DMS53 (cell line): ENCODE measurements at regions not wholly inside any gene's neighbourhood (a gene's known extent, or its start where the extent isn't known, plus 50 kb on each side); places are given as distances from the start of the nearest gene placed in this dataset.
"Not testable (repeated sequence)": the region's sequence is repeated elsewhere in the genome, so short reads cannot be mapped to it uniquely, and the experiment has no call there.

Source experiments
- DNase-seq: peaks from one replicate; lab custom pipeline; 2025; lab: John Stamatoyannopoulos, UW

GRCh38 chr13:33411312-33411711 lies 125.8 kb upstream of the STARD13 start:
- no peak for DNase-seq

- DNase-seq: no peak
Measured at GRCh38 chr13:33415822-33416221, 130.3 kb upstream of the STARD13 start.

GRCh38 chr13:33418224-33418953 lies 132.8 kb upstream of the STARD13 start:
- DNase-seq: peak; percentile 70

DNA sequence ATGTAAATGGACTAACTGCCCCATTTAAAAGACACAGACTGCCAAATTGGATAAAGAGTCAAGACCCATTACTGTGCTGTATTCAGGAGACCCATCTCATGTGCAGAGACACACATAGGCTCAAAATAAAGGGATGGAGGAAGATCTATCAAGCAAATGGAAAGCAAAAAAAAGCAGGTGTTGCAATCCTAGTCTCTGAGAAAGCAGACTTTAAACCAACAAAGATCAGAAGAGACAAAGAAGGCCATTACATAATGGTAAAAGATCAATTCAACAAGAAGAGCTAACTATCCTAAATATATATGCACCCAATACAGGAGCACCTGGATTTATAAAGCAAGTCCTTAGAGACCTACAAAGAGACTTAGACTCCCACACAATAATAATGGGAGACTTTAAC lies 134.6 kb upstream of the STARD13 start:
- not testable (repeated sequence) for DNase-seq

DNA sequence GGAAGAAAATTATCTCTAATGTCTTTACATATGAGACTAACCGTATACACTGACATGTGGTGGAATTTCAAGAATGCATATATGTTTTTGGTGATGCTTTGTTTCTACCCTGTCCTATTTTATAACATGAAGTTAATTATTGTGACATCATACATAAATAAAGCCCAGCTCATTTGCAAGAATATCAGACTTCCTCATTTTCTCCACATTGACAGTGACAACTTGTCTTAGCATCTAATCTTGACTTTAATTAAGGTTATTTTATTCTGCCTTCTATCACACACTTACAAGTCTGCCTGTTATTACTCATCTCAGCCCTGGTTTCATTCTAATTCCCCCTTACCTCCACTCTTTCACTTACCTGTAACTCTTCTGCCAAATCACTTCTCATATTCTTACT lies 140.6 kb upstream of the STARD13 start:
- DNase-seq: no peak

DNA sequence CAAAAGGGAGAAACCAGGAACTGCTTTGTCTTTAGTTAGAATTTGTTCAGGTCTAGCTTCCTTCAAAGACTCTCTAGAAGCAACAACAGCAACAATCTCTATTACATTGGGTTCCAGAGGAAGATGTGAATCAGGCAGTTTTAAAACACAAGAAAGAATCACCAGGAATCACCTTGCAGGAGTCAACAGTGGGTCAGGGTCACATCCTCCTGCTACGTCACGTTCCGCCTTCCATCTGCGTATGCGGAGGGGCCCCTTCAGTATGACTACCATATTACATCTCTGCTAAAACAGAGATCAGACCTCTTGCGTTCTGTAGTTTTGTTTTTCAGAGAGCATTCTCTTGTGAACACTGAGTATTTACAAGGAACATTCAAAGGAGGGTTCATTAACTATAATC lies 147.8 kb upstream of the STARD13 start:
- no peak for DNase-seq

DNA sequence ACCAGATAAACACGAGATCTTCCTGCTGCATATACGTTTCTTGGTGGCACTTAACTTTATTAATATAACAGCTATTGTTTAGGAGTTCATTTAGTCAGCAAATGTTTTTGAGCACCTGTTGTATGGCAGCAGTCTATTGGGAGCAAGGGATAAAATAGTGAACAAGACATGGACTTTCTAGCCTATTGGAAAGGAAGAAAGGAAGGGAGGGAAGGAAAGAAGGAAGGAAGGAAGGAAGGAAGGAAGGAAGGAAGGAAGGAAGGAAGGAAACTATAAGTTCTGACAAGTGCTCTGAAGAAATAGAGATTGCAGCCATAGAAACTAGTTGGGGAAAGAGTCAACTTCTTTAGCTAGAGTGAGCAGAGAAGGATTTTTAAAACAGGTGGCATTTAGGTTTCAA lies 149.1 kb upstream of the STARD13 start:
- DNase-seq: no peak

GRCh38 chr13:33435207-33435606 lies 149.7 kb upstream of the STARD13 start:
- DNase-seq: no peak

GRCh38 chr13:33438918-33439317 lies 153.4 kb upstream of the STARD13 start:
- no peak for DNase-seq

- DNase-seq: peak; percentile 42
Measured at GRCh38 chr13:33441015-33441414, 155.5 kb upstream of the STARD13 start.

- peak; percentile 19 for DNase-seq
Measured at GRCh38 chr13:33445024-33445423, 159.5 kb upstream of the STARD13 start.

- no peak for DNase-seq
Measured at GRCh38 chr13:33445476-33445875, 159.9 kb upstream of the STARD13 start.

GRCh38 chr13:33446821-33447725 lies 161.5 kb upstream of the STARD13 start:
- no peak for DNase-seq

GRCh38 chr13:33448889-33449288 lies 163.3 kb upstream of the STARD13 start:
- no peak for DNase-seq

- no peak for DNase-seq
Measured at GRCh38 chr13:33450956-33451709, 165.6 kb upstream of the STARD13 start.

- DNase-seq: no peak
Measured at GRCh38 chr13:33452873-33453517, 167.4 kb upstream of the STARD13 start.

DNA sequence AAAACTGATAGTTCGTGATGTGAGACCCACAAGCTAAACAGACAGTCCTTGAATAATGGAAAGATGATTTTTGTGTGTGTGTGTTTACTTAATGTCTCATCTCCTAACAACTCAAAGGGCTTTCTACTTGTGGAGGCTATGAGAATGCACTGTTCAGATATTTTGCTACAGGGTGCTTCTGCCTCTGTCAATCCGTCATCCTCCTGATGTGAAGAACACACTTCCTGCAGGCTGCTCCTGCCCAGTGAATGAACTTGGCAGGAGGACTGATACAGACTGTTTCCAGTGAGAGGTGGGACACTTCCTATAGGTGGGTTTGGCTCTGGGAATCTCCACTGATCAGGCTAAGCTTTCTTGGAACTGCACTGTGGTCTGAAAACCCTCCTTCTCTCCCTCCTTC lies 168.4 kb upstream of the STARD13 start:
- DNase-seq: peak; percentile 56

DNA sequence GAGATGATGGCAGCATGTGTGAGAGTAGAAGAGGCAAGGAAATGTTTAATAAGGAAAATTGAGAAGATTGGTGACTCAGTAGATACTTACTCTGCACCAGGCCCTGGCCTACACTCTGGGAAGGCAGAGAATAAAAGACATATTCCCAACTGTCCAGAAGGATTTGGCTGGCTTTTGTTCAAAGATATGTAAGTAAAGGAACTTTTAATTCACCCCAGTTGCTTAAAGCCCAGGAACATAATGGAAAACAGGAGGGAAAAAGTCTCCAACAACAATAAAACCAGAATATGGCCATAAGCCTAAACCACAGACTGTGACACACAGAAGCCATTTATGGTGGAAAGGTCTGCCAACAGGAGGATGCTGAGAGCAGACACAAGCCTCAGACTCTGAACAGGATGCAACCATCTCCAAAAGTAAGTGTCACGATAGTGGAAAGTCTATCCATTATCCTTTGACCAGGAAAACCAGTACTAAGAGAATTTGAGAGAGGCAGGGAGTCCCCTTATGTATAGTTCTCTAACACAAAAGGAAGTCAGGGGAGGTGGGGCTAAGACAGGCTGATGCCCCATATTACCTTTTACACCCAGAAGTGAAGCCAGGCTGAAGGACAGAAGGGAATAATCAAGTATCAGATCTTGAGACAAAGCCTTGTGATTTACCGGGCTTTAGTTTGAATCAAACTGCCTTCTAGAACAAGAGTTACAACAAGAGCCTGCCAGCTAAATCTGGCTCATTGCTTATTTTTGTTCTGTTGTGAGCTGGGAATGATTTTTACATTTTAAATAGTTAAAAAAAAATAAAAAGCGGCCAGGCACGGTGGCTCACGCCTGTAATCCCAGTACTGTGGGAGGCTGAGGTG lies 169.5 kb upstream of the STARD13 start:
- DNase-seq: no peak

DNA sequence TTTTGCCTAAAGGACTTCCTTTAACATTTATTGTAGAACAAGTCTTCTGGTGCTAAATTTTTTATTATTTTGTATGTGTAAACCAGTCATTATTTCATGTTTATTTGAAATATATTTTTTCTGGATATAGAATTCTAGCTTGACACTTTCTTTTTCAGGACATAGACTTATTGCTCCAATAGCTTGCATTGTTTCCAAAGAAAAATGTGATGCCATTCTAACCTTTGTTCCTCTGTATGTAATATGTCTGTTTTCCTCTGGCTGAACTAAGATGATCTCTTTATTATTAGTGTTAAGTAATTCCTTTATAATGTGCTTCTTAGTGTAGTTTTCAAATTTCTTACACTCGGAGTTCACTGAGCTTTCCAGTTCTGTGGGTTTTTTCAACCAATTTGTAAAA lies 174.1 kb upstream of the STARD13 start:
- no peak for DNase-seq

DNA sequence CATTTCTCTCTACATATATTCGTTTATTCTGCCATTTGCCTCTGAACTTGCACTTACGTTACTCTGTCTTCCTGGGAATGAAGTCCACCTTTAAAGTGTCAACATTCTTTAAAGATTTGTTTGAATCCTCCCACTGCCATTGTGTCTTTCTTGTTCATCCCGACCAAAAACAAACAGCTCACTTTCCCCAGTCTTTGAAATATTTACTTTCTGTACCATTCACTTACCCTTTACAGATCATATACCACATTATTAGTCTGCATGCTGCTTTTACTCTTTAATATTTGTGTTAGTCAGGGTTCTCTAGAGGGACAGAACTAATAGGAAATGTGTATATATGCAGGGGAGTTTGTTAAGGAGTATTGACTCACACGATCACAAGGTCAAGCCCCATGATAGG lies 176.6 kb upstream of the STARD13 start:
- DNase-seq: no peak

DNA sequence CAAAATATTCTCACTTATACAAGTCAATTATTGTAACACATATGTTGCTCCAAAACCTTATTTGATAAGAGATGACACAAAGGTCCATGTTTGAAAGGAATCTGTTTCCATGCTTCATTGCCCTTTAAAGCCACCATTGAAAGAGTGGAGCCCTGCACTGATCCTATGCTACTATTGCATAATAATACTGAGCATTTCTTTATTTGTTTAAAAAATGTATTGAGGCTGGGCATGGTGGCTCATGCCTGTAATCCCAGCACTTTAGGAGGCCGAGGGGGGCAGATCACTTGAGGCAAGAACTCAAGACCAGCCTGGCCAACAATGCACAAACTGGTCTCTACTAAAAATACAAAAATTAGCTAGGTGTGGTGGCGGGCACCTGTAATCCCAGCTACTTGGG lies 178.8 kb upstream of the STARD13 start:
- no peak for DNase-seq
